Cardiac fibroblast (primary cell): ENCODE measurements at regions not wholly inside any gene's neighbourhood (a gene's known extent, or its start where the extent isn't known, plus 50 kb on each side); places are given as distances from the start of the nearest gene placed in this dataset.

ENCODE experiments used
- DNase-seq, 2 donors: peaks; one replicate each; pipeline versions ENCODE4 v3.0.0 to v3.0.0-alpha.2; 2010; ENCODE audit warnings: low read depth in 2 of 2
- H3K4me3 ChIP-seq, 2 donors: replicated peaks in 1 of 2; 1 replicate in 1 of 2; 2 replicates in 1 of 2; pipeline ENCODE4 v1.5.1; 2011; ENCODE audit warnings: low read depth in 2 of 2, low read length in 2 of 2, mild to moderate bottlenecking in 2 of 2, moderate library complexity in 1 of 2
- CTCF ChIP-seq: IDR thresholded peaks from one replicate; pipeline ENCODE4 v1.5.1; 2011; ENCODE audit warnings: low read depth, mild to moderate bottlenecking, low read length, inconsistent platforms

- no peak overlapping the region for H3K4me3 ChIP-seq
- no peak for DNase-seq
- TF ChIP-seq CTCF: no peak
Observed at GRCh38 chr13:88051746-88052482, 380.7 kb downstream of the SLITRK5 start.

- TF ChIP-seq CTCF: no peak
- no peak for DNase-seq
- no peak overlapping the region for H3K4me3 ChIP-seq
Observed at GRCh38 chr13:88063741-88064140, 392.6 kb downstream of the SLITRK5 start.

- TF ChIP-seq CTCF: no peak
- no peak overlapping the region for H3K4me3 ChIP-seq
- DNase-seq: no peak
Observed at GRCh38 chr13:88066847-88067246, 395.7 kb downstream of the SLITRK5 start.

GRCh38 chr13:88068316-88068715, 397.1 kb downstream of the SLITRK5 start:
- no peak for DNase-seq
- no peak for TF ChIP-seq CTCF
- no peak overlapping the region for H3K4me3 ChIP-seq

GRCh38 chr13:88068975-88069374, 397.8 kb downstream of the SLITRK5 start:
- TF ChIP-seq CTCF: no peak
- DNase-seq: no peak
- no peak overlapping the region for H3K4me3 ChIP-seq

- no peak for DNase-seq
- TF ChIP-seq CTCF: no peak
- no peak overlapping the region for H3K4me3 ChIP-seq
Observed at GRCh38 chr13:88071371-88071770, 400.2 kb downstream of the SLITRK5 start.
